IMR-90 (cell line): ENCODE measurements at regions not wholly inside any gene's neighbourhood (a gene's known extent, or its start where the extent isn't known, plus 50 kb on each side); places are given as distances from the start of the nearest gene placed in this dataset.

Source experiments
- ATAC-seq: fragments of 200-7000 bp; cut with Tn5 transposase; 2 replicates; pipeline ENCODE4 v1.9.1; 2020; ENCODE audit warnings: low read depth, mild to moderate bottlenecking, moderate library complexity
- BruUV-seq: library from RNA; stranded (reverse); fragments of 400-500 nt; replicated peaks from 2 replicates; lab custom pipeline; 2021; lab: Mats Ljungman, UMichigan
- CTCF ChIA-PET: fragments of 300-600 bp; formaldehyde crosslinking; extraction: SDS; loops from one replicate; lab custom pipeline; 2021; ENCODE audit warnings: antibody characterized with exemption; lab: Yijun Ruan, JAX
- POLR2A ChIA-PET: fragments of 300-600 bp; sonication (Branson Sonifier 250); formaldehyde crosslinking; loops from one replicate; lab custom pipeline; 2022; ENCODE audit warnings: antibody characterized with exemption; ENCODE audit not compliant: unreplicated experiment; lab: Charles Lee
- DNase-seq: peaks from one replicate; pipeline ENCODE4 v3.0.0; 2013
- H2AFZ ChIP-seq: replicated peaks from 2 replicates; pipeline ENCODE3; 2013; ENCODE audit warnings: low read length, mild to moderate bottlenecking; ENCODE audit not compliant: poor library complexity
- H2AK5ac ChIP-seq: 2 replicates; pipeline ENCODE4 v1.6.1; 2013; ENCODE audit warnings: low read depth, low read length, inconsistent platforms
- H2AK9ac ChIP-seq: replicated peaks from 2 replicates; pipeline ENCODE3; 2013; ENCODE audit warnings: mild to moderate bottlenecking, low read depth, low read length, moderate library complexity; ENCODE audit not compliant: poor library complexity
- H2BK120ac ChIP-seq: 2 replicates; pipeline ENCODE4 v1.6.1; 2013; ENCODE audit warnings: low read depth, low read length, inconsistent platforms
- H2BK15ac ChIP-seq: 3 replicates; pipeline ENCODE4 v1.6.1; 2013; ENCODE audit warnings: low read depth, low read length, inconsistent platforms
- H2BK20ac ChIP-seq: 2 replicates; pipeline ENCODE4 v1.6.1; 2013; ENCODE audit warnings: low read depth, mild to moderate bottlenecking, inconsistent platforms, low read length, moderate library complexity
- H2BK5ac ChIP-seq: 2 replicates; pipeline ENCODE4 v1.6.1; 2013; ENCODE audit warnings: mild to moderate bottlenecking, low read depth, low read length, inconsistent platforms; ENCODE audit not compliant: poor library complexity, severe bottlenecking
- H3K14ac ChIP-seq: replicated peaks from 2 replicates; pipeline ENCODE4 v1.6.1; 2013; ENCODE audit warnings: low read depth, low read length, inconsistent platforms
- H3K18ac ChIP-seq: 2 replicates; pipeline ENCODE4 v1.6.1; 2013; ENCODE audit warnings: low read depth, low read length, control low read depth
- H3K23ac ChIP-seq: 2 replicates; pipeline ENCODE4 v1.6.1; 2013; ENCODE audit warnings: low read depth, low read length, inconsistent platforms
- H3K27ac ChIP-seq: 2 replicates; pipeline ENCODE4 v1.5.1; 2013; ENCODE audit warnings: mild to moderate bottlenecking, control low read depth, low read length; ENCODE audit not compliant: insufficient read depth
- H3K27me3 ChIP-seq: 2 replicates; pipeline ENCODE4 v1.6.1; 2013; ENCODE audit warnings: low read length; ENCODE audit not compliant: control insufficient read depth, insufficient read depth
- H3K36me3 ChIP-seq: 2 replicates; pipeline ENCODE4 v1.6.1; 2013; ENCODE audit warnings: low read length, mixed read lengths; ENCODE audit not compliant: control insufficient read depth, insufficient read depth
- H3K4ac ChIP-seq: 2 replicates; pipeline ENCODE4 v1.6.1; 2013; ENCODE audit warnings: low read depth, low read length, inconsistent platforms
- H3K4me1 ChIP-seq: 2 replicates; pipeline ENCODE4 v1.6.1; 2013; ENCODE audit warnings: low read length, mixed read lengths; ENCODE audit not compliant: control insufficient read depth, insufficient read depth
- H3K4me2 ChIP-seq: 2 replicates; pipeline ENCODE4 v1.6.1; 2013; ENCODE audit warnings: low read depth, mild to moderate bottlenecking, control low read depth, low read length, moderate library complexity
- H3K4me3 ChIP-seq: 2 replicates; pipeline ENCODE4 v1.5.1; 2013; ENCODE audit warnings: low read depth, mild to moderate bottlenecking, control low read depth, low read length, moderate library complexity; ENCODE audit not compliant: insufficient read depth
- H3K56ac ChIP-seq: 2 replicates; pipeline ENCODE4 v1.6.1; 2013; ENCODE audit warnings: low read length, inconsistent platforms; ENCODE audit not compliant: insufficient read depth; ENCODE audit errors: extremely low read depth
- H3K79me1 ChIP-seq, 2 experiments: 2 replicates each; pipeline ENCODE4 v1.6.1; 2013; ENCODE audit warnings: low read length in 2 of 2, inconsistent platforms in 1 of 2, low read depth in 1 of 2
- H3K9ac ChIP-seq: 2 replicates; pipeline ENCODE4 v1.6.1; 2013; ENCODE audit warnings: low read depth, low read length, control low read depth
- H3K9me1 ChIP-seq: 2 replicates; pipeline ENCODE4 v1.6.1; 2013; ENCODE audit warnings: low read length, inconsistent platforms; ENCODE audit not compliant: insufficient read depth
- H3K9me3 ChIP-seq: 2 replicates; pipeline ENCODE4 v1.6.1; 2013; ENCODE audit warnings: low read length; ENCODE audit not compliant: control insufficient read depth, insufficient read depth
- H4K20me1 ChIP-seq: 2 replicates; pipeline ENCODE4 v1.6.1; 2013; ENCODE audit warnings: low read length, inconsistent platforms; ENCODE audit not compliant: insufficient read depth
- H4K5ac ChIP-seq: 2 replicates; pipeline ENCODE4 v1.6.1; 2013; ENCODE audit warnings: mild to moderate bottlenecking, low read depth, low read length, control low read depth
- H4K8ac ChIP-seq, 2 experiments: 2 replicates each; pipeline ENCODE4 v1.6.1; 2013; ENCODE audit warnings: low read depth in 2 of 2, low read length in 2 of 2, control low read depth in 1 of 2, inconsistent platforms in 1 of 2
- H4K91ac ChIP-seq: 2 replicates; pipeline ENCODE4 v1.6.1; 2013; ENCODE audit warnings: low read depth, low read length, inconsistent platforms; ENCODE audit not compliant: insufficient read depth
- BHLHE40 ChIP-seq: fragments of 150-350 bp; IDR thresholded peaks from 2 replicates; pipeline ENCODE4 v1.6.1; 2016; ENCODE audit warnings: mild to moderate bottlenecking, low read depth, low read length
- CEBPB ChIP-seq: IDR thresholded peaks from 2 replicates; pipeline ENCODE4 v1.6.1; 2012; ENCODE audit warnings: low read depth, low read length, improper control_type of control experiment
- FOS ChIP-seq: fragments of 150-350 bp; IDR thresholded peaks from 2 replicates; pipeline ENCODE4 v1.6.1; 2016; ENCODE audit warnings: low read depth, low read length
- MAZ ChIP-seq: IDR thresholded peaks from 2 replicates; pipeline ENCODE4 v1.6.1; 2012; ENCODE audit warnings: low read depth, mild to moderate bottlenecking, low read length, improper control_type of control experiment, moderate library complexity, borderline replicate concordance
- MXI1 ChIP-seq: IDR thresholded peaks from 2 replicates; pipeline ENCODE4 v1.6.1; 2012; ENCODE audit warnings: low read depth, mild to moderate bottlenecking, low read length, moderate library complexity, borderline replicate concordance
- NFE2L2 ChIP-seq: fragments of 150-350 bp; IDR thresholded peaks from 2 replicates; pipeline ENCODE4 v1.6.1; 2016; ENCODE audit warnings: low read depth, mild to moderate bottlenecking, low read length
- RAD21 ChIP-seq: IDR thresholded peaks from 2 replicates; pipeline ENCODE4 v1.6.1; 2012; ENCODE audit warnings: low read length, improper control_type of control experiment
- RCOR1 ChIP-seq: IDR thresholded peaks from 2 replicates; pipeline ENCODE4 v1.6.1; 2012; ENCODE audit warnings: mild to moderate bottlenecking, low read length, improper control_type of control experiment; ENCODE audit not compliant: insufficient replicate concordance
- WGBS, 2 experiments: methylation state at CpG; one replicate each; pipeline versions ENCODE4 v1.1.5 to v1.1.7; 2013; ENCODE audit warnings: missing lambda C conversion rate in 2 of 2; ENCODE audit not compliant: insufficient read length in 1 of 2; ENCODE audit errors: extremely low coverage in 2 of 2; 5-methylcytosine and 5-hydroxymethylcytosine counted together
- dilution Hi-C: fragments of 300-500 bp; cut with HindIII; formaldehyde crosslinking; loops from one replicate; pipeline ENCODE4 v1.14.3; 2018; ENCODE audit warnings: low sequenced_read_pairs; ENCODE audit not compliant: unreplicated experiment
- in situ Hi-C: fragments of 300-500 bp; cut with MboI; formaldehyde crosslinking; loops from 3 replicates; pipeline ENCODE4 v1.14.3; 2019; ENCODE audit warnings: low sequenced_read_pairs, inconsistent platforms, mixed read lengths
- intact Hi-C: fragments of 100-400 bp; cut with micrococcal nuclease; formaldehyde crosslinking; loops from 2 replicates; pipeline ENCODE4 v1.10.0; 2022

DNA sequence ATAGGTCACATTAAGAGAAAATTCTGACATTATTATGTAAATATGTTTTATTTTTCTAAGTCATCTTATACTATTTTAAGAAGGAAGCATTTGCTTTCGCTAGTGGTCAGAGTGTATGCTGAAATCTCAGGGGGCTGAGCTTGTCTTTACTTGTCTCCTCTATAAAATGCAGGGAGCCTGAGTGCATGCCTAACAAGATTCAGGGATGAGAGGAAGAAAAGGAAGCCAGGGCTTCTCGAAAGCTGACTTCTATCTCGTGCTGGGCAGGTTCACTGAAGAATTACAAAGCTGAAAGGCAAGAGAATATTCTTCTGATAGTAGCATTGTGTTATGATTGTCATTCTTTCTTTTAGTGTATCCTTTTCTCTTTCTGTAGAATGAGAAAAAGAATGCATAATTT is 467.4 kb downstream of the SOX11 start:
- Histone ChIP-seq H2BK120ac (no peak overlapping the region), H3K9me1 (no peaks in the 10 kb centered on the region), H3K4me2 (no peak overlapping the region; the same call in 1 of the 2 replicates), H2BK20ac (no peak overlapping the region), H2AK9ac (no peak overlapping the region), H2AFZ (no peak overlapping the region), H3K9ac (no peak overlapping the region), H4K8ac (no peak overlapping the region), H3K4me1 (no peaks in the 10 kb centered on the region), H3K18ac (no peak overlapping the region), H3K4ac (no peak overlapping the region), H2BK15ac (no peak overlapping the region), H3K4me3 (no peak overlapping the region), H3K27me3 (no peaks in the 10 kb centered on the region), H2AK5ac (no peak overlapping the region), H3K23ac (no peak overlapping the region), H4K5ac (no peak overlapping the region), H3K9me3 (no peaks in the 10 kb centered on the region), H3K79me1 (no peaks in the 10 kb centered on the region), H3K36me3 (no peaks in the 10 kb centered on the region), H4K91ac (no peak overlapping the region), H3K14ac (no peak overlapping the region), H2BK5ac (no peak overlapping the region), H3K56ac (no peak overlapping the region), H3K27ac (no peak overlapping the region), H4K20me1 (no peaks in the 10 kb centered on the region)
- in situ Hi-C loops, result no loop called here
- no TSS peak for BruUV-seq
- intact Hi-C loops, result no loop called here
- ATAC-seq (no peak), DNase-seq (no peak)
- ChIA-PET POLR2A (no interaction called here), CTCF (no interaction called here)
- no peak for TF ChIP-seq MAZ
- no peak for TF ChIP-seq RAD21
- TF ChIP-seq BHLHE40, result no peak
- TF ChIP-seq FOS, result no peak
- no peak for TF ChIP-seq RCOR1
- TF ChIP-seq CEBPB, result no peak
- no peak for TF ChIP-seq MXI1
- no peak for TF ChIP-seq NFE2L2
- WGBS, 2 experiments, result no CpG with 5 or more reads among the region's 3 CpGs
- dilution Hi-C loops, result no loop called here
